ENCODE measurements at regions not wholly inside any gene's neighbourhood (a gene's known extent, or its start where the extent isn't known, plus 50 kb on each side); places are given as distances from the start of the nearest gene placed in this dataset.

- TF ChIP-seq CTCF (conservative IDR thresholded peaks at IDR 0.05; ENCODE audit: low read depth, low read length) = no peak
- TF ChIP-seq EZH2 (IDR thresholded peaks at IDR 0.05; ENCODE audit: low read length, unreplicated experiment) = no peak
These were observed 377.1 kb upstream of the RGS6 start for GRCh38 chr14:71554959-71555612.
